GM23248 (cell line): ENCODE measurements at regions not wholly inside any gene's neighbourhood (a gene's known extent, or its start where the extent isn't known, plus 50 kb on each side); places are given as distances from the start of the nearest gene placed in this dataset.

ENCODE experiments used
- EZH2 ChIP-seq: fragments of 200-600 bp; sonication (generic); IDR thresholded peaks from 2 replicates; pipeline ENCODE4 v1.6.1; 2018; ENCODE audit warnings: antibody characterized with exemption, mild to moderate bottlenecking; ENCODE audit not compliant: insufficient read depth, poor library complexity, severe bottlenecking
- EZH2phosphoT487 ChIP-seq: fragments of 200-600 bp; sonication (generic); IDR thresholded peaks from 2 replicates; pipeline ENCODE4 v1.6.1; 2018; ENCODE audit warnings: antibody characterized with exemption, moderate library complexity, mild to moderate bottlenecking, low read depth; ENCODE audit not compliant: insufficient read depth

GRCh38 chr10:90561666-90562065 is 296.2 kb downstream of the HTR7 start:
- TF ChIP-seq EZH2: no peak
- TF ChIP-seq EZH2phosphoT487: no peak
